ENCODE measurements at regions not wholly inside any gene's neighbourhood (a gene's known extent, or its start where the extent isn't known, plus 50 kb on each side); places are given as distances from the start of the nearest gene placed in this dataset.

DNA sequence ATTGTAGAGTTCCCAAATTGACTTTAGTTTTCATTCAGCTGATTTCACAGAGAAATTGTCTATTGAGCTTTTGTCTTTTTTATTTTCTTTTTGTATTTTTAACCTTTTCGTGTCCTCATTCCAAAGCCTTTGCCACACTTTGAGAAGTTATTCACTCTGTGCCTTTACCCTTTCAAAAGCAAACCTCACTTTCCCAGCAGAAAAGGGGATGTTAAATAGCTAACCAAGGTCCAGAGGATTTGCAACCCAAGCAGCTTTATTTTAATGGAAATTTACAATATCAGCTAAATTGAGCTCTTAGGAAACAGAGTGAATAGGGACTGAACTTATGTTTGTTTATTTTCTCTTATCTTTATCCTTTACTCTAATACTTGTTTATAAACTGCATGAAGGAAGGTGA lies 428.8 kb downstream of the PCDH7 start:
- no peak for DNase-seq (ENCODE audit: low read depth in 4 of 6, low spot score in 6 of 6)
- Histone ChIP-seq H3K4me3 (ENCODE audit: low read depth, low read length) (no peak overlapping the region), H3K27ac (ENCODE audit: low read depth, low read length) (no peak overlapping the region), H3K4me1 (ENCODE audit: control insufficient read depth, insufficient read depth, low read length) (no peaks in the 10 kb centered on the region), H3K27me3 (ENCODE audit: control insufficient read depth, insufficient read depth, low read length) (no peaks in the 10 kb centered on the region), H3K9me3 (ENCODE audit: control insufficient read depth, insufficient read depth, low read length) (no peaks in the 10 kb centered on the region), H3K36me3 (ENCODE audit: control insufficient read depth, insufficient read depth, low read length) (no peaks in the 10 kb centered on the region)
- no CpG with 5 or more reads among the region's 1 CpG for WGBS (ENCODE audit: insufficient coverage)

DNA sequence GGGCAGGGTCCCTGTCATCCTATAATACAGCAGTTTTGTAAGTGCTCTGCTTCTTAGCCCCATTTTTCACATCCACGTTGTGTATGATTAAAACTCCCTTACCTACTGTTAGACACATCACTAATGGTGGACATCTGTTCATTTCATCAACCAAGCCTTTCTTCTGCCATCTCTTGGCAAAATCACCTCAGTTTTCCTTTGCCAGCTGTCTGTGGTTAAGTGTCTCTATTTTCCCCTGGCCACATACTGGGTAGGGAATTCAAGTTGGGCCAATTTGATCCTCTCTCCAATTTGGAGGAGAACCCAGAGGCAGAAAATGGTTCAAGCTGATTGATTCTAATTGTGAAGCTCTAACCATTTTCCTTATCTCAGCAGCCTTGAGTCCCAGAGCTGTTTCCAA lies 436.1 kb downstream of the PCDH7 start:
- H3K27me3 ChIP-seq (ENCODE audit: control insufficient read depth, insufficient read depth, low read length), result no peaks in the 10 kb centered on the region
- no peaks in the 10 kb centered on the region for H3K36me3 ChIP-seq (ENCODE audit: control insufficient read depth, insufficient read depth, low read length)
- H3K4me3 ChIP-seq (ENCODE audit: low read depth, low read length), result no peak overlapping the region
- H3K4me1 ChIP-seq (ENCODE audit: control insufficient read depth, insufficient read depth, low read length), result no peaks in the 10 kb centered on the region
- no peak overlapping the region for H3K27ac ChIP-seq (ENCODE audit: low read depth, low read length)
- H3K9me3 ChIP-seq (ENCODE audit: control insufficient read depth, insufficient read depth, low read length), result no peaks in the 10 kb centered on the region
- 50% methylated on average over 1 of the region's 1 CpG for WGBS (ENCODE audit: insufficient coverage)
- peak in 1 of 6 donors; percentile 17 for DNase-seq (ENCODE audit: low read depth in 4 of 6, low spot score in 6 of 6)

DNA sequence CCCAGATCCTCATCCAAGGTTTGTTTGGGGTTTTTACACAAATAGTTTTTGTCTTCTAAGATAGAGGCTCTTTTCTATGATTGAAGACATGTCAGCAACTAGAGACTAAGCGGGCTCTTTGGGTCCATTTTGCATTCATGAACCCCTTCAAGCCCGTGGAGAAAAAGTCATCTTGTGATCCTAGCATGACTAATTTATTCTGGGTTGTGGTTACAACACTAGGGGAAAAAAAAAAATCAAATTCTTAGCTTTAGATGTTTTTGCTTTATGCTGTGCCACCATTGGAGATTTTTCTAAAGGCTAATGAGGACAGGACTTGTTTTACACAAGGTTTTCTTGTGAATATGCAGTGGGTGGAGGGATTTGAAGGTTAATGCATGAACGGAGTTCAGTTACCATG lies 440.0 kb downstream of the PCDH7 start:
- Histone ChIP-seq H3K4me1 (ENCODE audit: control insufficient read depth, insufficient read depth, low read length) (no peaks in the 10 kb centered on the region), H3K4me3 (ENCODE audit: low read depth, low read length) (no peak overlapping the region), H3K27me3 (ENCODE audit: control insufficient read depth, insufficient read depth, low read length) (no peaks in the 10 kb centered on the region), H3K27ac (ENCODE audit: low read depth, low read length) (no peak overlapping the region), H3K9me3 (ENCODE audit: control insufficient read depth, insufficient read depth, low read length) (no peaks in the 10 kb centered on the region), H3K36me3 (ENCODE audit: control insufficient read depth, insufficient read depth, low read length) (no peaks in the 10 kb centered on the region)
- DNase-seq (ENCODE audit: low read depth in 4 of 6, low spot score in 6 of 6), result peak in 1 of 6 donors; percentile 41
- 40% methylated on average over 2 of the region's 3 CpGs for WGBS (ENCODE audit: insufficient coverage)

DNA sequence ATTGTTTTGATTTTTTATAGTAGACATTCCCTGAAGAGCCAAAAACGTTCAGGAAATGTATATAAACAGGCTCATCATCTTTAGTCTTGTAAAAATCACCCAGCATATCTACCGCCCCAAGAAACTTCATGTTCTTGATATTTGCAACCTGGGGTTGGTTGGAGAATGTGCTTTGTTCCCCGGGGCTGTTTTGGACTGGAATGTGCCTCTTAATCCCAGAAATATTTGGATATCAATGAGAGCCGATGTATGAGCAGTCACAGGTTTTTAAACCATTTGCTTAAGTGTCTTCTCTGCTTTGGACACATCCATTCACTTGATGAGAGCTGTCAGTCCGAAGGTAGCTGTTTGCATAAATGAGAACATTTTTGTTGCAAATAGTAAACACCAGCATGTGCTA lies 449.7 kb downstream of the PCDH7 start:
- H3K27ac ChIP-seq (ENCODE audit: low read depth, low read length), result no peak overlapping the region
- WGBS (ENCODE audit: insufficient coverage), result 100% methylated on average over 1 of the region's 5 CpGs
- no peaks in the 10 kb centered on the region for H3K9me3 ChIP-seq (ENCODE audit: control insufficient read depth, insufficient read depth, low read length)
- H3K27me3 ChIP-seq (ENCODE audit: control insufficient read depth, insufficient read depth, low read length), result no peaks in the 10 kb centered on the region
- H3K4me3 ChIP-seq (ENCODE audit: low read depth, low read length), result no peak overlapping the region
- no peaks in the 10 kb centered on the region for H3K36me3 ChIP-seq (ENCODE audit: control insufficient read depth, insufficient read depth, low read length)
- no peaks in the 10 kb centered on the region for H3K4me1 ChIP-seq (ENCODE audit: control insufficient read depth, insufficient read depth, low read length)
- DNase-seq (ENCODE audit: low read depth in 4 of 6, low spot score in 6 of 6), result no peak

DNA sequence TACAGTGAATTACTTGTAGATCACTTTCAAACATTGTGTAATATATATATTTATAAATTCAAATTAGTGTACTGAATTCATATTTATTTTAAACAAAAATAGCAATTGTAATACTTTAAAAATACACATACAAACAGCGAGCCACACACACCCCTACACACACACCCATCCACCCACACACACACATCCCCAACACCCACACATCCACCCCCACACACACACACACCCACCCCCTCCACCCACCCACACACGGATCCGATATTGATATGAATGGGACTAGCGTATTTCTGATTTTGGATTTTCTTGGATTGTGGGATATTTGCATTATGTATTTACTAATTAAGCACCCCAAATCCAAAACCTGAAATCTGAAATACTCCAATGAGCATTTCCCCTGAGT lies 451.2 kb downstream of the PCDH7 start:
- Histone ChIP-seq H3K4me3 (ENCODE audit: low read depth, low read length) (no peak overlapping the region), H3K36me3 (ENCODE audit: control insufficient read depth, insufficient read depth, low read length) (no peaks in the 10 kb centered on the region), H3K27ac (ENCODE audit: low read depth, low read length) (no peak overlapping the region), H3K9me3 (ENCODE audit: control insufficient read depth, insufficient read depth, low read length) (no peaks in the 10 kb centered on the region), H3K27me3 (ENCODE audit: control insufficient read depth, insufficient read depth, low read length) (no peaks in the 10 kb centered on the region), H3K4me1 (ENCODE audit: control insufficient read depth, insufficient read depth, low read length) (no peaks in the 10 kb centered on the region)
- no peak for DNase-seq (ENCODE audit: low read depth in 4 of 6, low spot score in 6 of 6)
- WGBS (ENCODE audit: insufficient coverage), result no CpG with 5 or more reads among the region's 4 CpGs

DNA sequence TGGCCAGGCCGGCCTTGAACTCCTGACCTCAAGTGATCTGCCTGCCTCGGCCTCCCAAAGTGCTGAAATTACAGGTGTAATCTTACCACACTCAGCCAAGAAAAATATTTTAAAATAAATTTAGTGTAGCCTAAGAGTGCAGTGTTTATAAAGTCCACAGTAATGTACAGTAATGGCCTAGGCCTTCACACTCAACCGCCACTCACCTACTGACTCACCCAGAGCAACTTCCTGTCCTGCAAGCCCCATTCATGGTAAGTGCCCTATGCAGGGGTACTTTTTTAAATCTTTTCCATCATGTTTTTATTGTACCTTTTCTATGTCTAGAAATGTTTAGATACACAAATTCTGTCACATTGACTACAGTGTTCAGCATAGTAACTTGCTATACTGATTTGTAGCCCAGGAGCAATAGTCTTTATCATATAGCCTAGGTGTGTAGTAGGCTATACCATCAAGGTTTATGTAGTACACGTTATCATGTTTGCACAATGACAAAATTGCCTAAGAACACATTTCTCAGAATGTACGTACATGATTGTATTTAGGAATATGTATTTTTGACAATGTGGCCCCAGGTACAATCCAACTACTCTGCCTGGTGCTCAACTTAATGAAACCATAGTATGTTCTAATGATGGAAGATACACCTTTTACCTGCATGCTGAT lies 455.2 kb downstream of the PCDH7 start:
- no peaks in the 10 kb centered on the region for H3K4me1 ChIP-seq (ENCODE audit: control insufficient read depth, insufficient read depth, low read length)
- no peak for DNase-seq (ENCODE audit: low read depth in 4 of 6, low spot score in 6 of 6)
- no peaks in the 10 kb centered on the region for H3K27me3 ChIP-seq (ENCODE audit: control insufficient read depth, insufficient read depth, low read length)
- no CpG with 5 or more reads among the region's 5 CpGs for WGBS (ENCODE audit: insufficient coverage)
- H3K4me3 ChIP-seq (ENCODE audit: low read depth, low read length), result no peak overlapping the region
- H3K9me3 ChIP-seq (ENCODE audit: control insufficient read depth, insufficient read depth, low read length), result no peaks in the 10 kb centered on the region
- H3K36me3 ChIP-seq (ENCODE audit: control insufficient read depth, insufficient read depth, low read length), result no peaks in the 10 kb centered on the region
- no peak overlapping the region for H3K27ac ChIP-seq (ENCODE audit: low read depth, low read length)

DNA sequence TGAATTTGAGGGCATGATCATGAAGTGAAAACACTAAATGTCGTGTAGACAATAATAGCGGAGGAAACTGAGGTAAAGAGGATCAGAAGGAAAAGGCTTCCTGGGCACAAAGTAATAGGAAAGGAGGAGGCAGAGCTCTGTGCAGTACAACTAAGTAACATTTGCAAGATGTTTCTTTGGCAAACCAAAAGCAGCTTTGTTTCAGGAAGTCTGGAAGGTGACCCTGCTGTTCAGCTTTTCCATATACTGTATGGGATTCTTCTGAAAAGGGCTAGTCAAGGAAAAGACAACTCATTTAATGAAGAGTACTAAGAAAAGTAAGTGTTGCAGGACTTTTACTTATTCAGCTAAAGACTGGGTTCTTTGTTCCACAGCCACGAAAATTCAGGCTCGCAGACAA lies 463.1 kb downstream of the PCDH7 start:
- H3K4me3 ChIP-seq (ENCODE audit: low read depth, low read length), result no peak overlapping the region
- 69% methylated on average over 4 of the region's 4 CpGs for WGBS (ENCODE audit: insufficient coverage)

DNA sequence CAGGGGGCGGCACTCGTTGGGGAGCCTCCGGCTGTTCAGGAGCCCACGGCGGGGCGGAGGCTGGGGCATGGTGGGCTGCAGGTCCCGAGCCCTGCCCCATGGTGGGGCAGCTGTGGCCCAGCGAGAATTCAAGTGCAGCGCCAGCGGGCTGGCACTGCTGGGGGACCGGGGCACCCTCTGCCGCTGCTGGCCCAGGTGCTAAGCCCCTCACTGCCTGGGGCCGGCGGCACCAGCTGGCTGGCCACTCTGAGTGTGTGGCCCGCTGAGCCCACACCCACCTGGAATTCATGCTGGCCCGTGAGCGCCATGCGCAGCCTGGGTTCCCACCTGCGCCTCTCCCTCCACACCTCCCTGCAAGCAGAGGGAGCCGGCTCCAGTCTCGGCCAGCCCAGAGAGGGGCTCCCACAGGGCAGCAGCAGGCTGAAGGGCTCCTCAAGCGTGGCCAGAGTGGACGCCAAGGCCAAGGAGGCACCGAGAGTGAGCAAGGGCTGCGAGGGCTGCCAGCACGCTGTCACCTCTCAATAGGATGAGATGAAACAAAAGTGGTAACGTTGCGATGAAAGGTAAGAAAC lies 464.9 kb downstream of the PCDH7 start:
- Histone ChIP-seq H3K4me1 (ENCODE audit: control insufficient read depth, insufficient read depth, low read length) (no peaks in the 10 kb centered on the region), H3K27me3 (ENCODE audit: control insufficient read depth, insufficient read depth, low read length) (no peaks in the 10 kb centered on the region), H3K4me3 (ENCODE audit: low read depth, low read length) (no peak overlapping the region), H3K36me3 (ENCODE audit: control insufficient read depth, insufficient read depth, low read length) (no peaks in the 10 kb centered on the region), H3K27ac (ENCODE audit: low read depth, low read length) (no peak overlapping the region), H3K9me3 (ENCODE audit: control insufficient read depth, insufficient read depth, low read length) (no peaks in the 10 kb centered on the region)
- 88% methylated on average over 23 of the region's 28 CpGs for WGBS (ENCODE audit: insufficient coverage)
- DNase-seq (ENCODE audit: low read depth in 4 of 6, low spot score in 6 of 6), result no peak

More for the DNA sequence above, 463.1 kb downstream of the PCDH7 start:
- H3K9me3 ChIP-seq (ENCODE audit: control insufficient read depth, insufficient read depth, low read length), result no peaks in the 10 kb centered on the region
- no peak for DNase-seq (ENCODE audit: low read depth in 4 of 6, low spot score in 6 of 6)
- H3K27ac ChIP-seq (ENCODE audit: low read depth, low read length), result no peak overlapping the region
- no peaks in the 10 kb centered on the region for H3K27me3 ChIP-seq (ENCODE audit: control insufficient read depth, insufficient read depth, low read length)
- no peaks in the 10 kb centered on the region for H3K4me1 ChIP-seq (ENCODE audit: control insufficient read depth, insufficient read depth, low read length)
- H3K36me3 ChIP-seq (ENCODE audit: control insufficient read depth, insufficient read depth, low read length), result no peaks in the 10 kb centered on the region

DNA sequence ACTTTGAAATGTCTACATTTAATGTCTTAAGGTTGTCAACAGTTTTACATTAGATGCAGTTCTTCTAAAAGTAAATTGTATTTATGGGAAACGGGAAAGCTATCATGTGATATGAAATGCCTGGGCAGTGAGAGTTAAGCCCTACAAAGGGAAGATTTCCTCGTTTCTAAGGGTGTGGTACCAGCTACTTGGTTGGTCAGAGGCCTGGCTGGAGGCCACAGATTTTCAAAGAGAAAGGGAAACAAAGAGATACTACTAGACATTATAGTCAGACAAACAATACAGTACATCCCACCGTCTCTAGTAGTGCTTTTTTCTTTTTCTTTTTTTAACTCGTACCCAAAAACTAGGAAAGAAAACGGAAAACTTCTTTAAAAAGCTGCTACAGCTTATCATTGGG lies 467.8 kb downstream of the PCDH7 start:
- Histone ChIP-seq H3K9me3 (ENCODE audit: control insufficient read depth, insufficient read depth, low read length) (no peaks in the 10 kb centered on the region), H3K4me1 (ENCODE audit: control insufficient read depth, insufficient read depth, low read length) (no peaks in the 10 kb centered on the region), H3K27ac (ENCODE audit: low read depth, low read length) (no peak overlapping the region), H3K27me3 (ENCODE audit: control insufficient read depth, insufficient read depth, low read length) (no peaks in the 10 kb centered on the region), H3K36me3 (ENCODE audit: control insufficient read depth, insufficient read depth, low read length) (no peaks in the 10 kb centered on the region), H3K4me3 (ENCODE audit: low read depth, low read length) (no peak overlapping the region)
- no CpG with 5 or more reads among the region's 5 CpGs for WGBS (ENCODE audit: insufficient coverage)
- no peak for DNase-seq (ENCODE audit: low read depth in 4 of 6, low spot score in 6 of 6)

DNA sequence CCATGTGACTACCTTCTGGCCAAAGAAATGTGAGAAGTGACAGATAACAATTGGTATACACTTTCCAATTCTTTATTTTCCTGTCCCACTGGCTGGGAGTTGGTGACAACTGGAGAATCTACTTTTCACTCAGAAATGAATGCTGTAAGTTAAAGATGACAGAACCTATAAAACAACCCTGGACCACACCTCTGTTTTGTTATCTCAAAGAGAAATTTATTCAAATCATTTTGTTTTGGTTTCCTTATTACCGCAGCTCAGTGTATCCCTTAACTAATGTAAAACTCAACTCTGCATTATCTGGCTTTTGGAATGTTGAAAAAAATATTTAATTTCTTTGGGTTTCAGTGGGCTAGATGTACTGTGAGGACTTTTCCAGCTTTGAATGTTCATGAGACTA lies 469.8 kb downstream of the PCDH7 start:
- Histone ChIP-seq H3K27ac (ENCODE audit: low read depth, low read length) (no peak overlapping the region), H3K4me1 (ENCODE audit: control insufficient read depth, insufficient read depth, low read length) (no peaks in the 10 kb centered on the region), H3K36me3 (ENCODE audit: control insufficient read depth, insufficient read depth, low read length) (no peaks in the 10 kb centered on the region), H3K9me3 (ENCODE audit: control insufficient read depth, insufficient read depth, low read length) (no peaks in the 10 kb centered on the region), H3K4me3 (ENCODE audit: low read depth, low read length) (no peak overlapping the region), H3K27me3 (ENCODE audit: control insufficient read depth, insufficient read depth, low read length) (no peaks in the 10 kb centered on the region)
- WGBS (ENCODE audit: insufficient coverage), result no CpG with 5 or more reads among the region's 1 CpG
- no peak for DNase-seq (ENCODE audit: low read depth in 4 of 6, low spot score in 6 of 6)
